A673 (cell line): ENCODE measurements at regions not wholly inside any gene's neighbourhood (a gene's known extent, or its start where the extent isn't known, plus 50 kb on each side); places are given as distances from the start of the nearest gene placed in this dataset.

Experiments
- CTCF ChIP-seq: fragments of 300-800, 200-600 bp; sonication (generic); conservative IDR thresholded peaks from 2 replicates; pipeline ENCODE4 v1.5.1; 2017; ENCODE audit warnings: low read depth, mild to moderate bottlenecking, antibody characterized with exemption, low read length, moderate library complexity, mixed read lengths
- EZH2 ChIP-seq: fragments of 200-600 bp; sonication (generic); IDR thresholded peaks from 2 replicates; pipeline ENCODE4 v1.6.1; 2017; ENCODE audit warnings: borderline replicate concordance, low read depth, mild to moderate bottlenecking, mixed read lengths, antibody characterized with exemption, low read length; ENCODE audit not compliant: poor library complexity, severe bottlenecking

- no peak for TF ChIP-seq CTCF
- TF ChIP-seq EZH2, result no peak
Observed at GRCh38 chr3:44074181-44074580, 167.5 kb upstream of the TOPAZ1 start.
